ENCODE measurements at regions not wholly inside any gene's neighbourhood (a gene's known extent, or its start where the extent isn't known, plus 50 kb on each side); places are given as distances from the start of the nearest gene placed in this dataset.

GRCh38 chrX:455199-455598, 68.5 kb upstream of the PPP2R3B start:
- H3K9ac ChIP-seq (ENCODE audit: low read length), result no peak overlapping the region
- no peak overlapping the region for H3K27ac ChIP-seq (ENCODE audit: low read length, poor library complexity, severe bottlenecking)
- H2BK120ac ChIP-seq (ENCODE audit: low read depth, low read length), result no peak overlapping the region
- no peak overlapping the region for H4K8ac ChIP-seq (ENCODE audit: low read length)
- WGBS, result 77% methylated on average over 8 of the region's 8 CpGs
- H3K23ac ChIP-seq (ENCODE audit: low read length in 2 of 2), result no peak overlapping the region
- H3K9me3 ChIP-seq (ENCODE audit: control insufficient read depth, low read length), result peaks cover 7% of the 10 kb centered on the region
- H3K4ac ChIP-seq (ENCODE audit: low read depth in 1 of 2, low read length in 2 of 2), result no peak overlapping the region
- H2BK12ac ChIP-seq (ENCODE audit: low read length in 2 of 2), result no peak overlapping the region
- no peaks in the 10 kb centered on the region for H3K27me3 ChIP-seq (ENCODE audit: control insufficient read depth in 1 of 2, insufficient read depth in 1 of 2, low read length in 2 of 2)
- H3K4me2 ChIP-seq (ENCODE audit: low read length, poor library complexity, severe bottlenecking), result no peak overlapping the region
- H3K4me3 ChIP-seq (ENCODE audit: insufficient read depth in 1 of 2, low read depth in 1 of 2, low read length in 2 of 2), result no peak overlapping the region
- H2BK15ac ChIP-seq (ENCODE audit: low read depth, poor library complexity, severe bottlenecking), result no peak overlapping the region
- no peak overlapping the region for H2AFZ ChIP-seq (ENCODE audit: low read depth, low read length)
- H2BK5ac ChIP-seq (ENCODE audit: low read depth, low read length, poor library complexity, severe bottlenecking), result no peak overlapping the region
- no peak overlapping the region for H2AK5ac ChIP-seq (ENCODE audit: low read length, severe bottlenecking)
- no peaks in the 10 kb centered on the region for H3K36me3 ChIP-seq (ENCODE audit: control insufficient read depth in 1 of 2, insufficient read depth in 2 of 2, low read depth in 1 of 2, low read length in 2 of 2)
- DNase-seq, result no peak
- H3K79me1 ChIP-seq (replicated peaks; ENCODE audit: low read length, poor library complexity, severe bottlenecking), result no peaks in the 10 kb centered on the region
- H3K14ac ChIP-seq (ENCODE audit: low read length in 2 of 2), result no peak overlapping the region
- H3K18ac ChIP-seq (ENCODE audit: low read depth in 1 of 2, low read length in 2 of 2), result no peak overlapping the region
- H4K91ac ChIP-seq (ENCODE audit: low read length), result no peak overlapping the region
- no peaks in the 10 kb centered on the region for H3K4me1 ChIP-seq (ENCODE audit: control insufficient read depth, insufficient read depth, low read depth, low read length)

- no peak overlapping the region for H2BK12ac ChIP-seq (ENCODE audit: low read length in 2 of 2)
- DNase-seq, result no peak
Observed at GRCh38 chrX:455673-456072, 69.0 kb upstream of the PPP2R3B start.

GRCh38 chrX:456146-456545, 69.4 kb upstream of the PPP2R3B start:
- no peaks in the 10 kb centered on the region for H3K36me3 ChIP-seq (ENCODE audit: control insufficient read depth in 1 of 2, insufficient read depth in 2 of 2, low read depth in 1 of 2, low read length in 2 of 2)

More at GRCh38 chrX:455673-456072, 69.0 kb upstream of the PPP2R3B start:
- no peaks in the 10 kb centered on the region for H3K36me3 ChIP-seq (ENCODE audit: control insufficient read depth in 1 of 2, insufficient read depth in 2 of 2, low read depth in 1 of 2, low read length in 2 of 2)
- H4K91ac ChIP-seq (ENCODE audit: low read length), result no peak overlapping the region
- peaks cover 7% of the 10 kb centered on the region for H3K9me3 ChIP-seq (ENCODE audit: control insufficient read depth, low read length)
- WGBS, result 63% methylated on average over 9 of the region's 9 CpGs
- no peak overlapping the region for H2BK5ac ChIP-seq (ENCODE audit: low read depth, low read length, poor library complexity, severe bottlenecking)
- H2AK5ac ChIP-seq (ENCODE audit: low read length, severe bottlenecking), result no peak overlapping the region
- H3K4ac ChIP-seq (ENCODE audit: low read depth in 1 of 2, low read length in 2 of 2), result no peak overlapping the region
- H3K4me2 ChIP-seq (ENCODE audit: low read length, poor library complexity, severe bottlenecking), result no peak overlapping the region
- H3K18ac ChIP-seq (ENCODE audit: low read depth in 1 of 2, low read length in 2 of 2), result no peak overlapping the region
- no peaks in the 10 kb centered on the region for H3K27me3 ChIP-seq (ENCODE audit: control insufficient read depth in 1 of 2, insufficient read depth in 1 of 2, low read length in 2 of 2)
- no peak overlapping the region for H4K8ac ChIP-seq (ENCODE audit: low read length)
- H2BK120ac ChIP-seq (ENCODE audit: low read depth, low read length), result no peak overlapping the region
- no peak overlapping the region for H3K23ac ChIP-seq (ENCODE audit: low read length in 2 of 2)
- no peak overlapping the region for H2AFZ ChIP-seq (ENCODE audit: low read depth, low read length)
- no peak overlapping the region for H3K9ac ChIP-seq (ENCODE audit: low read length)
- H2BK15ac ChIP-seq (ENCODE audit: low read depth, poor library complexity, severe bottlenecking), result no peak overlapping the region
- H3K27ac ChIP-seq (ENCODE audit: low read length, poor library complexity, severe bottlenecking), result no peak overlapping the region
- no peaks in the 10 kb centered on the region for H3K4me1 ChIP-seq (ENCODE audit: control insufficient read depth, insufficient read depth, low read depth, low read length)
- H3K4me3 ChIP-seq (ENCODE audit: insufficient read depth in 1 of 2, low read depth in 1 of 2, low read length in 2 of 2), result no peak overlapping the region
- no peaks in the 10 kb centered on the region for H3K79me1 ChIP-seq (replicated peaks; ENCODE audit: low read length, poor library complexity, severe bottlenecking)
- no peak overlapping the region for H3K14ac ChIP-seq (ENCODE audit: low read length in 2 of 2)

GRCh38 chrX:456551-457291, 70.0 kb upstream of the PPP2R3B start:
- H3K4me2 ChIP-seq (ENCODE audit: low read length, poor library complexity, severe bottlenecking), result no peak overlapping the region
- WGBS, result 42% methylated on average over 4 of the region's 5 CpGs
- H3K36me3 ChIP-seq (ENCODE audit: control insufficient read depth in 1 of 2, insufficient read depth in 2 of 2, low read depth in 1 of 2, low read length in 2 of 2), result no peaks in the 10 kb centered on the region
- H3K9me3 ChIP-seq (ENCODE audit: control insufficient read depth, low read length), result peaks cover 8% of the 10 kb centered on the region
- H3K23ac ChIP-seq (ENCODE audit: low read length in 2 of 2), result no peak overlapping the region
- H3K79me1 ChIP-seq (replicated peaks; ENCODE audit: low read length, poor library complexity, severe bottlenecking), result no peaks in the 10 kb centered on the region
- H2BK15ac ChIP-seq (ENCODE audit: low read depth, poor library complexity, severe bottlenecking), result no peak overlapping the region
- no peak overlapping the region for H3K27ac ChIP-seq (ENCODE audit: low read length, poor library complexity, severe bottlenecking)
- no peak overlapping the region for H3K14ac ChIP-seq (ENCODE audit: low read length in 2 of 2)
- no peak for DNase-seq
- no peak overlapping the region for H2BK12ac ChIP-seq (ENCODE audit: low read length in 2 of 2)
- no peaks in the 10 kb centered on the region for H3K27me3 ChIP-seq (ENCODE audit: control insufficient read depth in 1 of 2, insufficient read depth in 1 of 2, low read length in 2 of 2)
- H2AFZ ChIP-seq (ENCODE audit: low read depth, low read length), result no peak overlapping the region
- H2AK5ac ChIP-seq (ENCODE audit: low read length, severe bottlenecking), result no peak overlapping the region
- H2BK5ac ChIP-seq (ENCODE audit: low read depth, low read length, poor library complexity, severe bottlenecking), result peak overlapping the region; percentile 57
- H3K9ac ChIP-seq (ENCODE audit: low read length), result no peak overlapping the region
- peaks cover 3% of the 10 kb centered on the region for H3K4me1 ChIP-seq (ENCODE audit: control insufficient read depth, insufficient read depth, low read depth, low read length)
- no peak overlapping the region for H3K18ac ChIP-seq (ENCODE audit: low read depth in 1 of 2, low read length in 2 of 2)
- no peak overlapping the region for H4K8ac ChIP-seq (ENCODE audit: low read length)
- no peak overlapping the region for H3K4me3 ChIP-seq (ENCODE audit: insufficient read depth in 1 of 2, low read depth in 1 of 2, low read length in 2 of 2)
- no peak overlapping the region for H3K4ac ChIP-seq (ENCODE audit: low read depth in 1 of 2, low read length in 2 of 2)
- H2BK120ac ChIP-seq (ENCODE audit: low read depth, low read length), result no peak overlapping the region
- H4K91ac ChIP-seq (ENCODE audit: low read length), result no peak overlapping the region

More at GRCh38 chrX:456146-456545, 69.4 kb upstream of the PPP2R3B start:
- Histone ChIP-seq H3K4ac (ENCODE audit: low read depth in 1 of 2, low read length in 2 of 2) (no peak overlapping the region), H4K8ac (ENCODE audit: low read length) (no peak overlapping the region), H3K9ac (ENCODE audit: low read length) (no peak overlapping the region), H2BK15ac (ENCODE audit: low read depth, poor library complexity, severe bottlenecking) (no peak overlapping the region), H3K27ac (ENCODE audit: low read length, poor library complexity, severe bottlenecking) (no peak overlapping the region), H3K18ac (ENCODE audit: low read depth in 1 of 2, low read length in 2 of 2) (no peak overlapping the region), H4K91ac (ENCODE audit: low read length) (no peak overlapping the region), H3K4me3 (ENCODE audit: insufficient read depth in 1 of 2, low read depth in 1 of 2, low read length in 2 of 2) (no peak overlapping the region), H2AFZ (ENCODE audit: low read depth, low read length) (no peak overlapping the region), H3K9me3 (ENCODE audit: control insufficient read depth, low read length) (peaks cover 7% of the 10 kb centered on the region), H3K23ac (ENCODE audit: low read length in 2 of 2) (no peak overlapping the region), H3K27me3 (ENCODE audit: control insufficient read depth in 1 of 2, insufficient read depth in 1 of 2, low read length in 2 of 2) (no peaks in the 10 kb centered on the region), H2BK12ac (ENCODE audit: low read length in 2 of 2) (no peak overlapping the region), H2BK5ac (ENCODE audit: low read depth, low read length, poor library complexity, severe bottlenecking) (no peak overlapping the region), H3K4me2 (ENCODE audit: low read length, poor library complexity, severe bottlenecking) (no peak overlapping the region), H2BK120ac (ENCODE audit: low read depth, low read length) (no peak overlapping the region), H3K79me1 (replicated peaks; ENCODE audit: low read length, poor library complexity, severe bottlenecking) (no peaks in the 10 kb centered on the region), H3K14ac (ENCODE audit: low read length in 2 of 2) (no peak overlapping the region), H3K4me1 (ENCODE audit: control insufficient read depth, insufficient read depth, low read depth, low read length) (no peaks in the 10 kb centered on the region), H2AK5ac (ENCODE audit: low read length, severe bottlenecking) (no peak overlapping the region)
- no peak for DNase-seq

All from mesenchymal stem cell (in vitro differentiated cells and primary cell).